ENCODE measurements at regions not wholly inside any gene's neighbourhood (a gene's known extent, or its start where the extent isn't known, plus 50 kb on each side); places are given as distances from the start of the nearest gene placed in this dataset.
A peak's percentile ranks its signal among the peaks of the same experiment; 100 is the strongest.

- Histone ChIP-seq H3K4me3 (ENCODE audit: low read length) (no peak overlapping the region), H3K27me3 (ENCODE audit: control insufficient read depth, insufficient read depth, low read length) (peaks cover 3% of the 10 kb centered on the region)
- 70% methylated on average over 9 of the region's 9 CpGs for WGBS (ENCODE audit: insufficient coverage)
Observed at GRCh38 chr17:73986641-73987177, 216.8 kb upstream of the RPL38 start.

GRCh38 chr17:73987395-73987794 is 216.1 kb upstream of the RPL38 start:
- Histone ChIP-seq H3K27ac (ENCODE audit: low read length) (no peak overlapping the region), H3K27me3 (ENCODE audit: control insufficient read depth, insufficient read depth, low read length) (peaks cover 3% of the 10 kb centered on the region), H3K4me1 (ENCODE audit: control insufficient read depth, insufficient read depth, low read length) (no peaks in the 10 kb centered on the region), H3K9me3 (replicated peaks; ENCODE audit: control insufficient read depth, low read depth, low read length) (no peaks in the 10 kb centered on the region), H3K36me3 (ENCODE audit: control insufficient read depth, insufficient read depth, low read length) (no peaks in the 10 kb centered on the region), H3K4me3 (ENCODE audit: low read length) (no peak overlapping the region)
- 62% methylated on average over 7 of the region's 9 CpGs for WGBS (ENCODE audit: insufficient coverage)
- no peak for DNase-seq

More at GRCh38 chr17:73986641-73987177, 216.8 kb upstream of the RPL38 start:
- H3K4me1 ChIP-seq (ENCODE audit: control insufficient read depth, insufficient read depth, low read length) = no peaks in the 10 kb centered on the region
- no peak for DNase-seq
- no peaks in the 10 kb centered on the region for H3K9me3 ChIP-seq (replicated peaks; ENCODE audit: control insufficient read depth, low read depth, low read length)
- no peaks in the 10 kb centered on the region for H3K36me3 ChIP-seq (ENCODE audit: control insufficient read depth, insufficient read depth, low read length)
- no peak overlapping the region for H3K27ac ChIP-seq (ENCODE audit: low read length)

GRCh38 chr17:73987845-73988509 is 215.5 kb upstream of the RPL38 start:
- Histone ChIP-seq H3K9me3 (replicated peaks; ENCODE audit: control insufficient read depth, low read depth, low read length) (no peaks in the 10 kb centered on the region), H3K27ac (ENCODE audit: low read length) (no peak overlapping the region), H3K4me3 (ENCODE audit: low read length) (no peak overlapping the region), H3K36me3 (ENCODE audit: control insufficient read depth, insufficient read depth, low read length) (no peaks in the 10 kb centered on the region), H3K4me1 (ENCODE audit: control insufficient read depth, insufficient read depth, low read length) (no peaks in the 10 kb centered on the region), H3K27me3 (ENCODE audit: control insufficient read depth, insufficient read depth, low read length) (peaks cover 3% of the 10 kb centered on the region)
- 45% methylated on average over 15 of the region's 16 CpGs for WGBS (ENCODE audit: insufficient coverage)
- DNase-seq = no peak

GRCh38 chr17:73989671-73990070 is 213.8 kb upstream of the RPL38 start:
- Histone ChIP-seq H3K4me1 (ENCODE audit: control insufficient read depth, insufficient read depth, low read length) (no peaks in the 10 kb centered on the region), H3K9me3 (replicated peaks; ENCODE audit: control insufficient read depth, low read depth, low read length) (no peaks in the 10 kb centered on the region), H3K36me3 (ENCODE audit: control insufficient read depth, insufficient read depth, low read length) (no peaks in the 10 kb centered on the region), H3K27ac (ENCODE audit: low read length) (no peak overlapping the region), H3K27me3 (ENCODE audit: control insufficient read depth, insufficient read depth, low read length) (peaks cover 5% of the 10 kb centered on the region), H3K4me3 (ENCODE audit: low read length) (no peak overlapping the region)
- WGBS (ENCODE audit: insufficient coverage) = 47% methylated on average over 10 of the region's 14 CpGs
- DNase-seq = no peak

- DNase-seq = no peak
- H3K27me3 ChIP-seq (ENCODE audit: control insufficient read depth, insufficient read depth, low read length) = peaks cover 5% of the 10 kb centered on the region
Observed at GRCh38 chr17:73990290-73990689, 213.2 kb upstream of the RPL38 start.

GRCh38 chr17:73991260-73991659 is 212.2 kb upstream of the RPL38 start:
- no peaks in the 10 kb centered on the region for H3K36me3 ChIP-seq (ENCODE audit: control insufficient read depth, insufficient read depth, low read length)
- no peaks in the 10 kb centered on the region for H3K9me3 ChIP-seq (replicated peaks; ENCODE audit: control insufficient read depth, low read depth, low read length)
- H3K4me1 ChIP-seq (ENCODE audit: control insufficient read depth, insufficient read depth, low read length) = no peaks in the 10 kb centered on the region
- H3K27me3 ChIP-seq (ENCODE audit: control insufficient read depth, insufficient read depth, low read length) = peaks cover 7% of the 10 kb centered on the region
- no peak overlapping the region for H3K4me3 ChIP-seq (ENCODE audit: low read length)
- 60% methylated on average over 5 of the region's 5 CpGs for WGBS (ENCODE audit: insufficient coverage)
- H3K27ac ChIP-seq (ENCODE audit: low read length) = no peak overlapping the region
- DNase-seq = no peak

More at GRCh38 chr17:73990290-73990689, 213.2 kb upstream of the RPL38 start:
- no peaks in the 10 kb centered on the region for H3K9me3 ChIP-seq (replicated peaks; ENCODE audit: control insufficient read depth, low read depth, low read length)
- no peaks in the 10 kb centered on the region for H3K4me1 ChIP-seq (ENCODE audit: control insufficient read depth, insufficient read depth, low read length)
- H3K4me3 ChIP-seq (ENCODE audit: low read length) = no peak overlapping the region
- no peak overlapping the region for H3K27ac ChIP-seq (ENCODE audit: low read length)
- H3K36me3 ChIP-seq (ENCODE audit: control insufficient read depth, insufficient read depth, low read length) = no peaks in the 10 kb centered on the region
- 87% methylated on average over 6 of the region's 7 CpGs for WGBS (ENCODE audit: insufficient coverage)

- Histone ChIP-seq H3K36me3 (ENCODE audit: control insufficient read depth, insufficient read depth, low read length) (no peaks in the 10 kb centered on the region), H3K27me3 (ENCODE audit: control insufficient read depth, insufficient read depth, low read length) (peaks cover 16% of the 10 kb centered on the region)
- 60% methylated on average over 2 of the region's 4 CpGs for WGBS (ENCODE audit: insufficient coverage)
Observed at GRCh38 chr17:73994946-73995345, 208.5 kb upstream of the RPL38 start.

GRCh38 chr17:73997059-73997458 is 206.4 kb upstream of the RPL38 start:
- Histone ChIP-seq H3K9me3 (replicated peaks; ENCODE audit: control insufficient read depth, low read depth, low read length) (no peaks in the 10 kb centered on the region), H3K4me3 (ENCODE audit: low read length) (no peak overlapping the region), H3K27ac (ENCODE audit: low read length) (no peak overlapping the region), H3K4me1 (ENCODE audit: control insufficient read depth, insufficient read depth, low read length) (peaks cover 12% of the 10 kb centered on the region), H3K36me3 (ENCODE audit: control insufficient read depth, insufficient read depth, low read length) (no peaks in the 10 kb centered on the region), H3K27me3 (ENCODE audit: control insufficient read depth, insufficient read depth, low read length) (peaks cover 13% of the 10 kb centered on the region)
- 100% methylated on average over 1 of the region's 3 CpGs for WGBS (ENCODE audit: insufficient coverage)
- DNase-seq = no peak

More at GRCh38 chr17:73994946-73995345, 208.5 kb upstream of the RPL38 start:
- H3K9me3 ChIP-seq (replicated peaks; ENCODE audit: control insufficient read depth, low read depth, low read length) = no peaks in the 10 kb centered on the region
- H3K4me3 ChIP-seq (ENCODE audit: low read length) = no peak overlapping the region
- no peak for DNase-seq
- peaks cover 10% of the 10 kb centered on the region for H3K4me1 ChIP-seq (ENCODE audit: control insufficient read depth, insufficient read depth, low read length)
- no peak overlapping the region for H3K27ac ChIP-seq (ENCODE audit: low read length)

- DNase-seq = no peak
- WGBS (ENCODE audit: insufficient coverage) = 67% methylated on average over 1 of the region's 4 CpGs
- Histone ChIP-seq H3K27ac (ENCODE audit: low read length) (no peak overlapping the region), H3K4me1 (ENCODE audit: control insufficient read depth, insufficient read depth, low read length) (peaks cover 12% of the 10 kb centered on the region), H3K36me3 (ENCODE audit: control insufficient read depth, insufficient read depth, low read length) (no peaks in the 10 kb centered on the region), H3K9me3 (replicated peaks; ENCODE audit: control insufficient read depth, low read depth, low read length) (no peaks in the 10 kb centered on the region), H3K27me3 (ENCODE audit: control insufficient read depth, insufficient read depth, low read length) (peaks cover 13% of the 10 kb centered on the region), H3K4me3 (ENCODE audit: low read length) (no peak overlapping the region)
Observed at GRCh38 chr17:73998249-73998648, 205.2 kb upstream of the RPL38 start.

- peaks cover 12% of the 10 kb centered on the region for H3K27me3 ChIP-seq (ENCODE audit: control insufficient read depth, insufficient read depth, low read length)
- no peaks in the 10 kb centered on the region for H3K36me3 ChIP-seq (ENCODE audit: control insufficient read depth, insufficient read depth, low read length)
- no peak overlapping the region for H3K4me3 ChIP-seq (ENCODE audit: low read length)
- H3K4me1 ChIP-seq (ENCODE audit: control insufficient read depth, insufficient read depth, low read length) = peaks cover 12% of the 10 kb centered on the region
- WGBS (ENCODE audit: insufficient coverage) = 20% methylated on average over 12 of the region's 23 CpGs
- DNase-seq = peak; percentile 36
- H3K27ac ChIP-seq (ENCODE audit: low read length) = no peak overlapping the region
- H3K9me3 ChIP-seq (replicated peaks; ENCODE audit: control insufficient read depth, low read depth, low read length) = no peaks in the 10 kb centered on the region
Observed at GRCh38 chr17:73998653-73999645, 204.5 kb upstream of the RPL38 start.

Data from muscle of leg (tissue), 3 donors.